H1 (cell line): ENCODE measurements at regions not wholly inside any gene's neighbourhood (a gene's known extent, or its start where the extent isn't known, plus 50 kb on each side); places are given as distances from the start of the nearest gene placed in this dataset.

Experiments used
- BACH1 ChIP-seq: IDR thresholded peaks from 2 replicates; pipeline ENCODE4 v1.6.1; 2012; ENCODE audit warnings: low read length, improper control_type of control experiment
- RFX5 ChIP-seq: IDR thresholded peaks from 2 replicates; pipeline ENCODE4 v1.6.1; 2011; ENCODE audit warnings: low read depth, low read length, improper control_type of control experiment, borderline replicate concordance
- SIX5 ChIP-seq: IDR thresholded peaks from 2 replicates; pipeline ENCODE4 v1.6.1; 2011; ENCODE audit warnings: mild to moderate bottlenecking, low read depth, low read length
- TBP ChIP-seq: IDR thresholded peaks from 2 replicates; pipeline ENCODE4 v1.6.1; 2011; ENCODE audit warnings: low read depth, low read length, improper control_type of control experiment
- USF2 ChIP-seq: IDR thresholded peaks from 2 replicates; pipeline ENCODE4 v1.6.1; 2011; ENCODE audit warnings: low read length, improper control_type of control experiment
- TF ChIP-seq, protein P1 (sequence below): fragments of 300-600 bp; sonication (generic); IDR thresholded peaks from 2 replicates; pipeline ENCODE4 v1.7.1; 2012; ENCODE audit warnings: low read length, moderate library complexity, mild to moderate bottlenecking, inconsistent platforms; ENCODE audit not compliant: insufficient replicate concordance
- TF ChIP-seq, protein P2 (sequence below), 3 experiments: IDR thresholded peaks; 1 replicate in 2 of 3; 2 replicates in 1 of 3; pipeline versions ENCODE4 v1.5.1 to v1.6.1; 2011; ENCODE audit warnings: low read length in 3 of 3, mild to moderate bottlenecking in 3 of 3, inconsistent platforms in 2 of 3, low read depth in 1 of 3, moderate library complexity in 1 of 3; ENCODE audit not compliant: insufficient read depth in 1 of 3; ENCODE audit errors: control extremely low read depth in 1 of 3

- TF ChIP-seq, protein P1, sequence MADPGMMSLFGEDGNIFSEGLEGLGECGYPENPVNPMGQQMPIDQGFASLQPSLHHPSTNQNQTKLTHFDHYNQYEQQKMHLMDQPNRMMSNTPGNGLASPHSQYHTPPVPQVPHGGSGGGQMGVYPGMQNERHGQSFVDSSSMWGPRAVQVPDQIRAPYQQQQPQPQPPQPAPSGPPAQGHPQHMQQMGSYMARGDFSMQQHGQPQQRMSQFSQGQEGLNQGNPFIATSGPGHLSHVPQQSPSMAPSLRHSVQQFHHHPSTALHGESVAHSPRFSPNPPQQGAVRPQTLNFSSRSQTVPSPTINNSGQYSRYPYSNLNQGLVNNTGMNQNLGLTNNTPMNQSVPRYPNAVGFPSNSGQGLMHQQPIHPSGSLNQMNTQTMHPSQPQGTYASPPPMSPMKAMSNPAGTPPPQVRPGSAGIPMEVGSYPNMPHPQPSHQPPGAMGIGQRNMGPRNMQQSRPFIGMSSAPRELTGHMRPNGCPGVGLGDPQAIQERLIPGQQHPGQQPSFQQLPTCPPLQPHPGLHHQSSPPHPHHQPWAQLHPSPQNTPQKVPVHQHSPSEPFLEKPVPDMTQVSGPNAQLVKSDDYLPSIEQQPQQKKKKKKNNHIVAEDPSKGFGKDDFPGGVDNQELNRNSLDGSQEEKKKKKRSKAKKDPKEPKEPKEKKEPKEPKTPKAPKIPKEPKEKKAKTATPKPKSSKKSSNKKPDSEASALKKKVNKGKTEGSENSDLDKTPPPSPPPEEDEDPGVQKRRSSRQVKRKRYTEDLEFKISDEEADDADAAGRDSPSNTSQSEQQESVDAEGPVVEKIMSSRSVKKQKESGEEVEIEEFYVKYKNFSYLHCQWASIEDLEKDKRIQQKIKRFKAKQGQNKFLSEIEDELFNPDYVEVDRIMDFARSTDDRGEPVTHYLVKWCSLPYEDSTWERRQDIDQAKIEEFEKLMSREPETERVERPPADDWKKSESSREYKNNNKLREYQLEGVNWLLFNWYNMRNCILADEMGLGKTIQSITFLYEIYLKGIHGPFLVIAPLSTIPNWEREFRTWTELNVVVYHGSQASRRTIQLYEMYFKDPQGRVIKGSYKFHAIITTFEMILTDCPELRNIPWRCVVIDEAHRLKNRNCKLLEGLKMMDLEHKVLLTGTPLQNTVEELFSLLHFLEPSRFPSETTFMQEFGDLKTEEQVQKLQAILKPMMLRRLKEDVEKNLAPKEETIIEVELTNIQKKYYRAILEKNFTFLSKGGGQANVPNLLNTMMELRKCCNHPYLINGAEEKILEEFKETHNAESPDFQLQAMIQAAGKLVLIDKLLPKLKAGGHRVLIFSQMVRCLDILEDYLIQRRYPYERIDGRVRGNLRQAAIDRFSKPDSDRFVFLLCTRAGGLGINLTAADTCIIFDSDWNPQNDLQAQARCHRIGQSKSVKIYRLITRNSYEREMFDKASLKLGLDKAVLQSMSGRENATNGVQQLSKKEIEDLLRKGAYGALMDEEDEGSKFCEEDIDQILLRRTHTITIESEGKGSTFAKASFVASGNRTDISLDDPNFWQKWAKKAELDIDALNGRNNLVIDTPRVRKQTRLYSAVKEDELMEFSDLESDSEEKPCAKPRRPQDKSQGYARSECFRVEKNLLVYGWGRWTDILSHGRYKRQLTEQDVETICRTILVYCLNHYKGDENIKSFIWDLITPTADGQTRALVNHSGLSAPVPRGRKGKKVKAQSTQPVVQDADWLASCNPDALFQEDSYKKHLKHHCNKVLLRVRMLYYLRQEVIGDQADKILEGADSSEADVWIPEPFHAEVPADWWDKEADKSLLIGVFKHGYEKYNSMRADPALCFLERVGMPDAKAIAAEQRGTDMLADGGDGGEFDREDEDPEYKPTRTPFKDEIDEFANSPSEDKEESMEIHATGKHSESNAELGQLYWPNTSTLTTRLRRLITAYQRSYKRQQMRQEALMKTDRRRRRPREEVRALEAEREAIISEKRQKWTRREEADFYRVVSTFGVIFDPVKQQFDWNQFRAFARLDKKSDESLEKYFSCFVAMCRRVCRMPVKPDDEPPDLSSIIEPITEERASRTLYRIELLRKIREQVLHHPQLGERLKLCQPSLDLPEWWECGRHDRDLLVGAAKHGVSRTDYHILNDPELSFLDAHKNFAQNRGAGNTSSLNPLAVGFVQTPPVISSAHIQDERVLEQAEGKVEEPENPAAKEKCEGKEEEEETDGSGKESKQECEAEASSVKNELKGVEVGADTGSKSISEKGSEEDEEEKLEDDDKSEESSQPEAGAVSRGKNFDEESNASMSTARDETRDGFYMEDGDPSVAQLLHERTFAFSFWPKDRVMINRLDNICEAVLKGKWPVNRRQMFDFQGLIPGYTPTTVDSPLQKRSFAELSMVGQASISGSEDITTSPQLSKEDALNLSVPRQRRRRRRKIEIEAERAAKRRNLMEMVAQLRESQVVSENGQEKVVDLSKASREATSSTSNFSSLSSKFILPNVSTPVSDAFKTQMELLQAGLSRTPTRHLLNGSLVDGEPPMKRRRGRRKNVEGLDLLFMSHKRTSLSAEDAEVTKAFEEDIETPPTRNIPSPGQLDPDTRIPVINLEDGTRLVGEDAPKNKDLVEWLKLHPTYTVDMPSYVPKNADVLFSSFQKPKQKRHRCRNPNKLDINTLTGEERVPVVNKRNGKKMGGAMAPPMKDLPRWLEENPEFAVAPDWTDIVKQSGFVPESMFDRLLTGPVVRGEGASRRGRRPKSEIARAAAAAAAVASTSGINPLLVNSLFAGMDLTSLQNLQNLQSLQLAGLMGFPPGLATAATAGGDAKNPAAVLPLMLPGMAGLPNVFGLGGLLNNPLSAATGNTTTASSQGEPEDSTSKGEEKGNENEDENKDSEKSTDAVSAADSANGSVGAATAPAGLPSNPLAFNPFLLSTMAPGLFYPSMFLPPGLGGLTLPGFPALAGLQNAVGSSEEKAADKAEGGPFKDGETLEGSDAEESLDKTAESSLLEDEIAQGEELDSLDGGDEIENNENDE: no peak
- no peak for TF ChIP-seq BACH1
- no peak for TF ChIP-seq SIX5
- TF ChIP-seq, protein P2, sequence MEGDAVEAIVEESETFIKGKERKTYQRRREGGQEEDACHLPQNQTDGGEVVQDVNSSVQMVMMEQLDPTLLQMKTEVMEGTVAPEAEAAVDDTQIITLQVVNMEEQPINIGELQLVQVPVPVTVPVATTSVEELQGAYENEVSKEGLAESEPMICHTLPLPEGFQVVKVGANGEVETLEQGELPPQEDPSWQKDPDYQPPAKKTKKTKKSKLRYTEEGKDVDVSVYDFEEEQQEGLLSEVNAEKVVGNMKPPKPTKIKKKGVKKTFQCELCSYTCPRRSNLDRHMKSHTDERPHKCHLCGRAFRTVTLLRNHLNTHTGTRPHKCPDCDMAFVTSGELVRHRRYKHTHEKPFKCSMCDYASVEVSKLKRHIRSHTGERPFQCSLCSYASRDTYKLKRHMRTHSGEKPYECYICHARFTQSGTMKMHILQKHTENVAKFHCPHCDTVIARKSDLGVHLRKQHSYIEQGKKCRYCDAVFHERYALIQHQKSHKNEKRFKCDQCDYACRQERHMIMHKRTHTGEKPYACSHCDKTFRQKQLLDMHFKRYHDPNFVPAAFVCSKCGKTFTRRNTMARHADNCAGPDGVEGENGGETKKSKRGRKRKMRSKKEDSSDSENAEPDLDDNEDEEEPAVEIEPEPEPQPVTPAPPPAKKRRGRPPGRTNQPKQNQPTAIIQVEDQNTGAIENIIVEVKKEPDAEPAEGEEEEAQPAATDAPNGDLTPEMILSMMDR (IDR thresholded peaks at IDR 0.05; ENCODE audit: control extremely low read depth in 1 of 3, insufficient read depth in 1 of 3, low read depth in 1 of 3, low read length in 3 of 3): no peak
- TF ChIP-seq USF2: no peak
- no peak for TF ChIP-seq TBP
- TF ChIP-seq RFX5: no peak
Measured at GRCh38 chr9:119533504-119533903, 164.3 kb upstream of the BRINP1 start (continued).
